ENCODE measurements at regions not wholly inside any gene's neighbourhood (a gene's known extent, or its start where the extent isn't known, plus 50 kb on each side); places are given as distances from the start of the nearest gene placed in this dataset.
"Not testable (repeated sequence)": the region's sequence is repeated elsewhere in the genome, so short reads cannot be mapped to it uniquely, and the experiment has no call there.

DNA sequence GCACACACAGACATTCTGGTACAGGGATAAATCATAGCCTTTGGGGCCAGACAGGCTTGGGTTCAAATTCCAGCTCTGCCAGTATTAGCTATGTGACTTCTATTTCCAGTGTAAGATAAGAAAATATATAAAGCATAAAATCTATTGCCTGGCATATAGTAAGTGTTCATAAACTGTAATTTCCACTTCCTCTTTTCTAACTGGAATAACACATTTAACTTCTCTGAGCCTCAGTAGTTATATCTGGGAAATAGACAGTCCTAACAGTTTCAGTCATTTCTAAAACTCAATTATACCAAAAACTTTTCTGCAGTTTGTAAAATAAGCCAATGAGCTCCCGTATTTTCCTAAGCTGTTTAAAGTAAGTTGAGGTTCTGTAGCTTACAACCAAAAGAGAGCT lies 351.4 kb downstream of the ZNF326 start:
- DNase-seq, result no peak

DNA sequence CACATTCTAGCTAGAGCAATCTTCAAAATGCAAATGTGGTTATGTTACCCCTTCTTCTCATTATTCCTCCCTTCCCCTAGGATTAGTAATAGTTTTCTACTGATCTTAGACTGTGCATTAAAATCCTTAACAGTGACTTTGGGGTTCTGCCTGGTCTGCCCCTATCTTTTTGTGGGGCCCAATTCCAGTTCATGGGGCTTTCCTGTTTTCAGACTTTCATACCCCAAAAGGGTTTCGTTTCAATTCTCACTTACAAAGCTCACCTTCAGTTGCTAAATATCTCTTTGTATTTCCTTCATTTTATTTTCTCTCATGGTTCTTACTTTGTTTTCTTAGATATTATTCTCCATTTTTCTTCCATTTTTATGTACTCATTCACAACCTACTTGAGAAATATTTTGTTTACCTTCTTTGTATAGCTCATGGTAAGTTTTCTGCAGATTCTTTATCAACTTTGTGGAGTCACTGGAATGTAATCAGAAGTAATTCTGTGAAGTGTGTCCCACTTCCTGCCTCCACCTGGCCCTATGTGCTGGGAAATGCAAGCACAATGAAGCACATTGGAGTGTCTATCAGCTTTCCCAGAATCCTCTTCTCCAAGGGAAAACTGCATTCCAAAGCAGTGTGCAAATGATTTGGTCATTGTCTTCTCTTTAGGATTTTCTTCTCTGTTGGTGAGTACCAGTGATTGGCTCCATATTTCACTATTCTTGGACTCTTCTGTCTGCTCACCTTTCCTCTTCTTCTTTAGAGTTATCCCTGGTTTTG lies 350.2 kb downstream of the ZNF326 start:
- no peak for DNase-seq

DNA sequence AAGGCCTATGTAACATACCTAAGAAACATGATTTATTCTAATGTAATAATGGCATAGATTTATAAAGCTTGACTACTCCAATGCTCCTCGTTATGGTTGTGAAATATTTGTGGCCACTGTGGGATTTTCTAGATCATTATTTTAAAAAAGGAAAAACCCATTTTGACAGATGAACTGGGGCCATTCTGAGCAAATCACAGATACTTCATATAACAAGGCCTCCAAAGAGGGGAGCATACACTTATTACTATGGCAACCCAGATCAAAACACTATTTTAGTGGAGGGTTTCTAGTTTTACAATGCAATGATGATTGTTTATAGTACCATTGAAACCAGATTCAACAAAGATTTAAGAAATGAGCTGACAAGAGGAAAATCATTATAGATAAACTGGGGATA lies 346.6 kb downstream of the ZNF326 start:
- DNase-seq, result no peak

DNA sequence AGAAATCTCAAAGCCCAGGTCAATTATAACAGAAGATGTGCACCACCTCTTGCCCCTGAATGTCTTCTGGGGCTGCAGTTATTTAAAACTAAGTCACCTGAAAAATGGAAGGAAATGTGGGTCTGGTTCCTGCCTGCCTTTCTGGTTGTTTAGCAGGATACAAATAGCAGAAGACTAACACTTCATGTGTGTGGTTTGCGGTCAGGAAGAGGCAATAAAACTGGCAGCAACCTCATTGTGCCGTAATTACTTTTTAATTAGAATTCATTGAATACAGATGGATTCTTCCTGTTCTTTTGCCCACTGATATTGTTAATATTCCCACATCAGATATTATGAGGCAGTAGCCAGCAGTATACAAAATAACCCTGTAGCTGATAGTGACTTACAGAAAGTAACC lies 345.7 kb downstream of the ZNF326 start:
- peak; percentile 84 for DNase-seq

DNA sequence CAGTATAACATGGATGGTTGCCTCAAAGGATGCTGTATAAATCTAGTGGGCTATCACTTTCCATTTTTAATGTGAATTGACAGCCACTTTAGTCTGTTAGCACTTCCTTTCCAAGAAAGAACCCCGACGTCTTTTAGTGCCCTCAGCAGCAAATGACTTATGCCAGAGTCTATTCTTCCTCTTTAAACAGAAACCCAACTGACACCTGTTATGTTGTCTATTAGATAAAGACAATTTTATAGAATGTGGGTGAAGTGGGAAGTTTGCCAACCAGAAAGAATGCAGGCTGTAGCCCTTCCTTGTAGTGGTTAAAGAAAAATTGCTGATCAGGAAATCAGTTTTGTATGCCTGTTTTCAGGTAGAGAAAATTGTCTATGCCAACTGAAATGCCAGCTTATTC lies 344.9 kb downstream of the ZNF326 start:
- DNase-seq, result no peak

DNA sequence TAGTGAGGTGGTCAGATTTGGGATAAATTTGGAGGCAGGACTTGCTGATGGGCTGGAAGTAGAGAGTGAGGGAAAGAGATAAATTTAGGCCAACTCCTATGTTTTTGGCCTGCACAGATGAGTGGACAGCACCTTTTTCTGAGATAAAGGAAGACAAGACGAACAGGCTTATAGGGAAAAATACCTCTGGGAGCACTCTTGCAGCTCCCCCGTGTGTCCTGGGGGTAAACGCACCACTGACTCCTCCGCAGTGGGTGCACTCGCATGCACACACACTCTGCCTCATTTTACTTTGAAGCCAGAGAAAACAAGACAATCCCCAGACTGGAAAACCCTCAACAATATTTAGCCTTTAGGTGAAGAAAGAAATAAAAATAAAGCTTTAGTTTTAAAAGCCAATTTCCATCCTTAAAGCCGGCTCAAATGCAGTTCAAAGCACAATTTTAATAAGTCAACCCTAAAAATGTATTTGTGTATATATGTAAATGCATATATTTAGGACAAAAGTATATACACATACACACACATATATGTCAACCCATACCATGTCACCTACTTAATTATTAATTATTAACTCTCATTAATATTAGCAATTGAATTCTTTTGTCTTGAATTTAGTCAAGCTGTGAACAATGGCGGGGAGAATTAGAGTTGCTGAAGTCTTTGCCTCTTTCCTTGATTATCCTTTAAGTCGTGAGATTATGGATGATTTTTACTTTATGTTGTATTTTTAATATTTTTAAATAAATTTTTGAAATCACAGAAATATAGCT lies 341.8 kb downstream of the ZNF326 start:
- DNase-seq, result no peak

DNA sequence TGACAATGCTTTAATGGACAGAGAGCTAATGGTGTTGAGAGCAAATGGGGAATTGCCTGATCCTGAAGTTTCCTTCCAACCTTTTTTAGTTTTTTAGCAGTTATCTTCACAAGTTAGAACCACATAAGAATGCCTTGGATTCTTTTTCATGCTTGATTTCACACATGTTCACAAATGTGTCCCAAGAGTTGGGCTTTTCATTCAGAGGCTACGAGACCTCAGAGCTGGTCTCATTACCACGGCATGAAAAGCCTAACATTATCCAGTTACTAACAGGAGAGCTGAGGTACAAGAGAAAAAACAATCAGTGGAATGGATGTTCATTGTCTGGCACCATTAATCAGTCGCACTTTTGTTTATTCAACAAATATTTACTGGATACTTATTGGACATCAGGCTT lies 340.6 kb downstream of the ZNF326 start:
- DNase-seq, result peak; percentile 43

DNA sequence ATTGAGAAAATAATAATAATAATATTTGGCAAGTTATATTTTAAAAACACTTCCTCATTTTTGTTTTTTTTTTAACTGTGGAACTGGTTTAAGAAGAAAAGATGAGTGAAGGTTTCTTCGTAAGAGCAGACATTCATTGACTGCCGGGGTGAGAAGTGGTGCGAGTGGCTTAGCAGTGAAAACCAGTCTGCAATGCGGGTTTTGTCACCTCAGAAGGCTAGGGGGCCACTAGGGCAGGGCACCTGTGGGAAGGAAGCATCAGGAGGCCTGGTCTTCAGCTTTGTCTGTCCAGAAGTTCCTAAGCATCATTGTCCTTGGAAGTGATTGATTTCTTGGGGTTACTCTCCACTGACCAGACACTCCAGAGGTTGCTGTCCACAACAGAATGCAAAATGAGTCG lies 339.2 kb downstream of the ZNF326 start:
- no peak for DNase-seq

GRCh38 chr1:90325168-90325567 lies 330.3 kb downstream of the ZNF326 start:
- DNase-seq, result no peak

DNA sequence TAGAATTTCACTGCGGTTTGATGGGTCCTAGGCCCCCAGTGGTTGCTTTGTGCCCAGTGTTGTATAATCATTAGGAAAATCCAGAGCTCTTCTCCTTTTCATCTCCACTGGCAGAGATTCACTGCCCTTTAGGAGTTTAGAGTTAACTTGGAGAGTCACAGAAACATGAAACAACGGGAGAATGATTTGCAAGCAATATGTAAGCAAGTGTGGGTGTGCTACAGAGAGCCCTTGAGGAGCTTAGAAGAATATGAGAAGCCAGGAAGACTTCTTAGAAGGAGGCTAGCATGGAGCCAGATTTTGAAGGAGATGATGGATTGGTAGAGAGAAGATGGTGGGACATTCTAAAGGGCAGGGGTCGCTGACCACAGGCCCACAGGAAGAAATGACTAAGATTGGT lies 327.3 kb downstream of the ZNF326 start:
- no peak for DNase-seq

- no peak for DNase-seq
These were observed 325.0 kb downstream of the ZNF326 start for GRCh38 chr1:90319918-90320317.

GRCh38 chr1:90318431-90318830 lies 323.5 kb downstream of the ZNF326 start:
- DNase-seq, result no peak

DNA sequence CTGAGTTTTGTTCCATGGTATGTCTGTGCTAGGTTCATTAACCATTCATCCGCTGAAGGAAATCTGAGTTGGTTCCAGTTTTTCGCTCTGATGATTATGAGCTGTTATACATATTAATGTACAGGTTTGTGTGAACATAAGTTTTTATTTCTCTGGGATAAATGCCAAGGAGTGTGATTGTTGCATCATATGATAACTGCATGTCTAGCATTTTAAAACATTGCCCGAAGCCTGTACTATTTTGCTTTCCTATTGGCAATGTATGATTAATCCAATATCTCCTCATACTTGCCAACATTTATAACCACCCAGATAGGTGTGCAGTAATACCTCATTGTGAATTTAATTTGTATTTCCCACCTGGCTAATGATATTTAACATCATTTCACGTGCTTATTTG lies 322.7 kb downstream of the ZNF326 start:
- no peak for DNase-seq

GRCh38 chr1:90314533-90314932 lies 319.6 kb downstream of the ZNF326 start:
- DNase-seq, result no peak

DNA sequence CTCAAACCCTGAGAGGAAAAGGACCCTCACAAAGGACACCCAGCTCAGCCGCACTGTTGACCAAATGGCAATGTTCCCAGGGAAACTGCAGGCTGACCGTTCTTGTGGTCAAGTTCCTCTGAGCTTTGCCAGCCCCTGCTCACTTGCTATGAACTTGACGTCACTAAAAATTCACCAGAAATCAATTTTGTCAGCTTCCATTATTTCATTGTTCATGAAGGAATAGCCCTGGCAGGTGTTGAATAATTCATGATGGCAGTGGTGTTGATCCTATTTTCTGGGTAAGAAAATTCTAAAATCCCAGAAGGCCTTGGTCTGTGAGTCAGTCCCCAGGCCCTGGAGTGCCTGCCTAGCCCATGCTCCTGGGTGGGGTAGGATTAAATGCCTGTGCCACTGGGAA lies 318.9 kb downstream of the ZNF326 start:
- no peak for DNase-seq

GRCh38 chr1:90309806-90310205 lies 314.9 kb downstream of the ZNF326 start:
- no peak for DNase-seq

DNA sequence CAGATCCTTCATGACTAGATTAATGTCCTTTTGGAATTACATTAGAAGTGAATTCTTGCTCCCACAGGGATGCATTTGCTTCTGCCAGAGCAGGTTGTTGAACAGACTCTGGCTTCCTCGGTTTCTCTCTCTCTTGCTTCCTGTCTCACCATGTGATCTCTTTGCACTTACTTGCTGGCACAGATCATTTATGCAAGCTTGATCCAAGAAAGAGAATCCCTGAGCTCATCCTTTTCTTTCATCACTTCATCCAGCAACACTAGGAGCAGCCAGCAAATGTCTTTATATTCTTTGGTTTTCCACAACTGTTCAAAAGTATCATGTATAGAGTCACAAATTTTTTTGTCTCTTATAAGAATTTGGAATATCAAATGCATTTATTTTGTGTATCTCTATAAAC lies 313.5 kb downstream of the ZNF326 start:
- DNase-seq, result no peak

GRCh38 chr1:90305577-90305976 lies 310.7 kb downstream of the ZNF326 start:
- DNase-seq, result no peak

DNA sequence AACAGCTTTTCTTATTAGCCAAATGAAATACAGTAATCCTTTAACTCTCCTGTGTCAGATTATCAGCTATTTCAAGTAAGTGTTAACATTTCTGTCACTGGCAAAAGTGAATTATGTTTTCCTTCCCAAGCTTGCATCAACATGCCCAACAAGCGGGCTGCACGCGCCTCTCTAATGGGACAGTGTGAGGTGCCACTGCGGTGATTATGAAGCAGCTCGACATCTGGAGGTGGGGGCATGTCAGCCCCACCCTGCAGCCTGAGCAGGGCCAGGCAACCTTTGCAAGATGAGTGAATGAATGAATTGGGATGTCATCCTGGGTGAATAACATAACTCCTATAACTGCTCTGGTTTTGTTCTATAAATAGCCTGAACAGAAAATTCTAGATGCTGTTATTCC lies 301.4 kb downstream of the ZNF326 start:
- no peak for DNase-seq

DNA sequence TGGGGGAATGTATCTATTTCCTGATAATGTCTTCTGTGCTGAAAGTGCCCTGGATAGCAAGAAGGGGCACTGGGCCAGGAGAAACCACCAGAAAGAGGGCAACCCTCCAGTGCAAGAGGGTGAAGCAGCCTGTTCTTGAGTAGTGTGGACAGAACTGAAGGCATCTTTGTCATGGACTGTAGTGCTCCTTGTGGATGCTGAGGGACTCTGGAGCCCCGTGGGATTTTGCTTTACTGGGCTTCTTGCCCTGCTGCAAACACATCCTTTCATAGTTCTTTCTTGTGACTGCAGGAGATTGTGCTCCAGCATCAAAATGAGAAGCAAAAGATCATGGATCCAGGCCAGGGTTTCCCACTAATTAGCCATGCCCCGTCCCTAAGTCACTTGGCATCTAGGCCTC lies 300.6 kb downstream of the ZNF326 start:
- no peak for DNase-seq

- no peak for DNase-seq
These were observed 296.7 kb downstream of the ZNF326 start for GRCh38 chr1:90291431-90292216.

- no peak for DNase-seq
These were observed 287.9 kb downstream of the ZNF326 start for GRCh38 chr1:90282811-90283210.

GRCh38 chr1:90281886-90282285 lies 287.0 kb downstream of the ZNF326 start:
- DNase-seq, result not testable (repeated sequence)

- DNase-seq, result no peak
These were observed 282.4 kb downstream of the ZNF326 start for GRCh38 chr1:90277270-90277669.

Data from NCI-H2029 treated with DMSO at 0.1 percent for 48 hours (cell line).